Prostate gland (tissue), 2 donors: ENCODE measurements at regions not wholly inside any gene's neighbourhood (a gene's known extent, or its start where the extent isn't known, plus 50 kb on each side); places are given as distances from the start of the nearest gene placed in this dataset.

Source experiments
- POLR2A ChIP-seq: fragments of 450-650 bp; IDR thresholded peaks from one replicate; pipeline ENCODE4 v1.6.1; 2016; ENCODE audit warnings: antibody characterized with exemption, mild to moderate bottlenecking
- POLR2AphosphoS5 ChIP-seq: sonication (generic); formaldehyde crosslinking; IDR thresholded peaks from one replicate; pipeline ENCODE4 v1.6.1; 2017; ENCODE audit warnings: antibody characterized with exemption
- TF ChIP-seq, protein P1 (sequence below), 4 experiments: fragments of 200-600 bp in 2 of 4; fragments of 450-650 bp in 2 of 4; sonication (generic) in 2 of 4; IDR thresholded peaks; 1 replicate in 3 of 4; 2 replicates in 1 of 4; pipeline ENCODE4 v1.5.1; 2016 to 2019; ENCODE audit warnings: antibody characterized with exemption in 4 of 4, mild to moderate bottlenecking in 2 of 4, moderate library complexity in 2 of 4

DNA sequence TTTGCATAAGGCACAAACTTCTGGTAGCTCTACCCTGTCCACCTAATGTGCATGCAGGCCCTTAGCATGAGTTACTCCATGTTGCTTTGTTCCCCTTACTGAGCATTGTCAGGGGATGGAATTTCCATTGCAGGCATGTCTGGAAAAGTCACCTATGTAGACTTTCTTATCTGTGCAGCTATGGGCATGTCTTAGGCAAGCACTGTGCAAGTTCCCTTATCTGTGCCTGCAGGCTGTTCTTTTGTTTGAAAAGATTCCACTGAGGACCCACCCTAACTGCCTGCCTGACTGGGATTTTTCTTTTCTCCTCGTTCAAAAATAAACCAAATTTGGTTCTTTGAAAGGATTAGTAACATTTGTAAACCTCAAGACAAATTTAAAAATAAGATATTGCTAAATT is 587.0 kb downstream of the CDH18 start:
- no peak for TF ChIP-seq POLR2A
- TF ChIP-seq, protein P1, sequence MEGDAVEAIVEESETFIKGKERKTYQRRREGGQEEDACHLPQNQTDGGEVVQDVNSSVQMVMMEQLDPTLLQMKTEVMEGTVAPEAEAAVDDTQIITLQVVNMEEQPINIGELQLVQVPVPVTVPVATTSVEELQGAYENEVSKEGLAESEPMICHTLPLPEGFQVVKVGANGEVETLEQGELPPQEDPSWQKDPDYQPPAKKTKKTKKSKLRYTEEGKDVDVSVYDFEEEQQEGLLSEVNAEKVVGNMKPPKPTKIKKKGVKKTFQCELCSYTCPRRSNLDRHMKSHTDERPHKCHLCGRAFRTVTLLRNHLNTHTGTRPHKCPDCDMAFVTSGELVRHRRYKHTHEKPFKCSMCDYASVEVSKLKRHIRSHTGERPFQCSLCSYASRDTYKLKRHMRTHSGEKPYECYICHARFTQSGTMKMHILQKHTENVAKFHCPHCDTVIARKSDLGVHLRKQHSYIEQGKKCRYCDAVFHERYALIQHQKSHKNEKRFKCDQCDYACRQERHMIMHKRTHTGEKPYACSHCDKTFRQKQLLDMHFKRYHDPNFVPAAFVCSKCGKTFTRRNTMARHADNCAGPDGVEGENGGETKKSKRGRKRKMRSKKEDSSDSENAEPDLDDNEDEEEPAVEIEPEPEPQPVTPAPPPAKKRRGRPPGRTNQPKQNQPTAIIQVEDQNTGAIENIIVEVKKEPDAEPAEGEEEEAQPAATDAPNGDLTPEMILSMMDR (IDR thresholded peaks at IDR 0.05), result no peak
- no peak for TF ChIP-seq POLR2AphosphoS5
